ENCODE measurements at regions not wholly inside any gene's neighbourhood (a gene's known extent, or its start where the extent isn't known, plus 50 kb on each side); places are given as distances from the start of the nearest gene placed in this dataset.

DNA sequence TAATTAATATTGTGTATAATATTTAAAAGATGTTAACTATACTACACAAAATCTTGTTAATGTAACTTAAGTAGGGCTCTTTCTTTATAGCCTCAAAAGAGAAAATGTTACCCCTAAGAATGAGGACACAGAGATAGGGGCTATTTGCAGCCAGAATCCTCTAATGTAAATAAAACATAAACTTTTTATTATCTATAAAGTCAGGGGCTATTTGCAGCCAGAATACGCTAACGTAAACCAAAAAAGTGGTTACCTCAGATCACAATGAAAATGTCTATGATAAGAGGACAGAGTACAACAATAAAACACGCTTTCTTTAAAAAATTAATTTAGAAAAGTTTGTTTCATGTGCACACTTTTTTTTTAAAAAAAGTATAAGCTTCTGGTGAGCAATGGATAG, 229.9 kb upstream of the PITX2 start:
- Histone ChIP-seq H3K4me3 (no peak overlapping the region), H3K36me3 (ENCODE audit: low read depth) (no peaks in the 10 kb centered on the region), H3K9me3 (no peaks in the 10 kb centered on the region), H3K4me1 (ENCODE audit: low read depth) (peaks cover 26% of the 10 kb centered on the region)
- DNase-seq: no peak
- TF ChIP-seq, protein P1, sequence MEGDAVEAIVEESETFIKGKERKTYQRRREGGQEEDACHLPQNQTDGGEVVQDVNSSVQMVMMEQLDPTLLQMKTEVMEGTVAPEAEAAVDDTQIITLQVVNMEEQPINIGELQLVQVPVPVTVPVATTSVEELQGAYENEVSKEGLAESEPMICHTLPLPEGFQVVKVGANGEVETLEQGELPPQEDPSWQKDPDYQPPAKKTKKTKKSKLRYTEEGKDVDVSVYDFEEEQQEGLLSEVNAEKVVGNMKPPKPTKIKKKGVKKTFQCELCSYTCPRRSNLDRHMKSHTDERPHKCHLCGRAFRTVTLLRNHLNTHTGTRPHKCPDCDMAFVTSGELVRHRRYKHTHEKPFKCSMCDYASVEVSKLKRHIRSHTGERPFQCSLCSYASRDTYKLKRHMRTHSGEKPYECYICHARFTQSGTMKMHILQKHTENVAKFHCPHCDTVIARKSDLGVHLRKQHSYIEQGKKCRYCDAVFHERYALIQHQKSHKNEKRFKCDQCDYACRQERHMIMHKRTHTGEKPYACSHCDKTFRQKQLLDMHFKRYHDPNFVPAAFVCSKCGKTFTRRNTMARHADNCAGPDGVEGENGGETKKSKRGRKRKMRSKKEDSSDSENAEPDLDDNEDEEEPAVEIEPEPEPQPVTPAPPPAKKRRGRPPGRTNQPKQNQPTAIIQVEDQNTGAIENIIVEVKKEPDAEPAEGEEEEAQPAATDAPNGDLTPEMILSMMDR (IDR thresholded peaks at IDR 0.05): no peak
- ATAC-seq: no peak
- intact Hi-C loops (cut with DNase I, micrococcal nuclease): no loop called here

DNA sequence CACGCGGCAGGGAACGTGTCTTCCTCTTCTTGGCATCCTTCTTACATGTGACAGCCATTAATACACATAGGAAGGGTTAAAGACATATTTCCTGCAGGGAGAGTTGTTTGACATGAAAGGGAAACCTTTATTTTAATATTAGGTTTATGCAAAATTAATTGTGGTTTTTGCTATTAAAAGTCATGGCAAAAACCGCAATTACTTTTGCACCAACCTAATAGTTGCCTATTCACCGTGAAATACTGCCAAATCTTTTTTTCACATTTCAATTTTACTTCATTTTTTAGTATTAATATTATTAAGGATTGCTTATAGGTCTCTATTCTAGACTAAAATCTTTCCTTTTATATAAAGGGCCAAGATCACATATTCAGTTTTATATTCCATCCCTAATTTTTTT, 230.4 kb upstream of the PITX2 start:
- intact Hi-C loops (cut with DNase I, micrococcal nuclease): no loop called here
- Histone ChIP-seq H3K4me1 (ENCODE audit: low read depth) (peaks cover 26% of the 10 kb centered on the region), H3K9me3 (no peaks in the 10 kb centered on the region), H3K4me3 (no peak overlapping the region), H3K36me3 (ENCODE audit: low read depth) (no peaks in the 10 kb centered on the region)
- DNase-seq: no peak
- TF ChIP-seq, protein P1 (IDR thresholded peaks at IDR 0.05): no peak
- no peak for ATAC-seq

DNA sequence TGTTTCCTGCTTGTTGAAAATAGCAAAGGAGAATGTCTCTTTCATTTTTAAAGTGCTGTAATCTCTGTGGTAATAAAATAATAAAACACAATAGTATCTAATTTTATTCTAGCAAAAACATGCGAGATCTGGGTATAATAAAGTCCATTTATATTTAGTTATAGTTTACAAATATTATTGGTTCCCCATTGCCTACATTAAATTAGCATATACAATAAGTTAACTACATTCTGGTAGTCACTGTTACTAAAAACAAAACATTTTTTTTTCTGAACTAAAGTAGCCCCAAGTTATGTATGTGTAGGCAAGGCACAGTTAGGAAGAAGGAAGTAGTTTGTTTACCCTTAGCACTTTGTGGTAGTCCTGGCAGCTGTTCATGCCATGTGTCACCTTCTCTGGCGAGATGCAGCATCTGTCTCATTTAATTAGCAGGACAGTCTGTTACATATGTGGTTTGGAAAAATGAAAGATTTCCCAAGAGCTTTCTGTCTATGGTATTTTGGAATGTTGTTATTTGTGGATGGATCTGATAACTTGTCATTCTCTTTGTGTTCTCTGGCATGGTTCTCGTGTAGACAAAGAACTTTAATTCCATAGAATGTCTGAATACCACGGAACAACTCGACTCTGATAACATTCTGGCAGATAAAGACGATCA, 231.3 kb upstream of the PITX2 start:
- TF ChIP-seq, protein P1 (IDR thresholded peaks at IDR 0.05): no peak
- no peak overlapping the region for H3K4me3 ChIP-seq
- H3K9me3 ChIP-seq: no peaks in the 10 kb centered on the region
- intact Hi-C loops (cut with DNase I, micrococcal nuclease): no loop called here
- ATAC-seq (peak; percentile 89), DNase-seq (peak in 1 of 3 donors; percentile 70)
- peaks cover 26% of the 10 kb centered on the region for H3K4me1 ChIP-seq (ENCODE audit: low read depth)
- H3K36me3 ChIP-seq (ENCODE audit: low read depth): no peaks in the 10 kb centered on the region

DNA sequence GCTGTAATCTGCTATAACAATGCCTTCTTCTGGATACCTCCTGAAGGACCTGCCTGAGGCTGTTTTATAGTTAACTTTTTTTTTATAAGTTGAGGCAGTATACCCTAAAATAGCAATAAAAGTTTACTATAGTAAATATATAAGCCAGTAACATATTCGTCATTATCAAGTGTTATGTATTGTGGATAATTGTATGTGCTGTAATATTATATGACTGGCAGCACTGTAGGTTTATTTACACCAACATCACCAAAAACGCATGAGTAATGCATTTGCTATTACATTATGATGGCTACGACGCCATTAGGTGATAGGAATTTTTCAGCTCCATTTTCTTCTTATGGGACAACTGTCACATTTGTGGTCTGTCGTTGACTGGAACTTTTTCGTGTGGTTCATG, 237.2 kb upstream of the PITX2 start:
- ATAC-seq (peak; percentile 97), DNase-seq (no peak)
- intact Hi-C loops (cut with DNase I, micrococcal nuclease): no loop called here
- TF ChIP-seq, protein P1 (IDR thresholded peaks at IDR 0.05): no peak
- H3K36me3 ChIP-seq (ENCODE audit: low read depth): no peaks in the 10 kb centered on the region
- no peaks in the 10 kb centered on the region for H3K4me1 ChIP-seq (ENCODE audit: low read depth)
- no peak overlapping the region for H3K4me3 ChIP-seq
- H3K9me3 ChIP-seq: no peaks in the 10 kb centered on the region

DNA sequence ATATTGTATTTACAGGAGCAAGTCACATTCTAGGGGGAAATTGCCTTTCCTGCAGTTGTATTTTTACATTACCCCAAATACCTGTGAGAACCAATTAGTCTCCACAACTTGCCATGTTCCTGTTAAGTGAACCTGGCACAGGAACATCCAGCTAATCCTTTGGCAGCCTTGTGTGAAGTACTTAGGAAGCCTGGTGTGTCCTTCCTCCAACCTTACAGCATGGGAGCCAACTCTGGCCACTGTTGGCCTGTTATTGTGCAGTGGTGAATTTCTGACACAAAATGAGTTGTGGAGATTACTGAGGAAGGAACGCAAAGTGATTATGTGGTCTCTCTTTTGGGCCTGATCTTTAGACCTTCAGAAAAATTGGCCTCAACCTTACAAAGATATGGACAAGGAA, 238.0 kb upstream of the PITX2 start:
- Histone ChIP-seq H3K9me3 (no peaks in the 10 kb centered on the region), H3K4me3 (no peak overlapping the region), H3K4me1 (ENCODE audit: low read depth) (no peaks in the 10 kb centered on the region), H3K36me3 (ENCODE audit: low read depth) (no peaks in the 10 kb centered on the region)
- TF ChIP-seq, protein P1 (IDR thresholded peaks at IDR 0.05): no peak
- no peak for DNase-seq
- ATAC-seq: no peak
- intact Hi-C loops (cut with DNase I, micrococcal nuclease): no loop called here

Measured in mucosa of descending colon (tissue), 3 donors.